GM19035 (cell line): ENCODE measurements at regions not wholly inside any gene's neighbourhood (a gene's known extent, or its start where the extent isn't known, plus 50 kb on each side); places are given as distances from the start of the nearest gene placed in this dataset.

ENCODE experiments used
- ATAC-seq: cut with Tn5 transposase; IDR thresholded peaks from one replicate; pipeline ENCODE4 v1.9.1; 2021; ENCODE audit not compliant: unreplicated experiment

DNA sequence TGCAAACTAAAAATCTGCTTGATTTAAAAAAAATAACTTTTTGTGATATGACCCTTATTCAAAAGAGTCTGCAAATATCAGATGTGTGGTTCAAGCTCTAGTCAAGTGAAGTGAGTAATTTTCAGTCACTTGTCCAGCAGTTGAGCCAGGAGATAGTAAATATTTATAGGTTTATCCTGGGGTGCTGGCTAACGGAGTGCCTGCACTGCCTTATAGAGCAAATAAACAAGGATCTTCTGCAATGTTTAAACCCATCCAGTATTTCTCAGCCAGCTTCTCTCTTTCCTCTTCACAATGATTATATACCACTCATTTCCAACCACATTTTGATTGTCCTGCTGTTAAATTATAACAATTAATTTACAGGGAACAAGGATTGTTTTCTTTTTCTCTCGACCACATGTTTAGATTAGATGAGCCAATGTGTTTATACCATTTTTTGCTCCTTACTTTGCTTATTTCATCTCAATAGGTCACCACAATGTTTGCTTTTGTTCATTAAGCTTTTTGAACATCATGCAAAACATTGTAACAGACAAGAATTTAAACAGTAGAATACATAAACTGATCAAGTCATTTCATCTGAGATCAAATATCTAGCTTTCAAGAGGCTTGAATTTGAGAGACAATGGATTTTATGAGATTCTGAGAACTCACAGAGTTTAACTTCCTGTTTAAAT lies 60.3 kb upstream of the GREM2 start:
- no peak for ATAC-seq

DNA sequence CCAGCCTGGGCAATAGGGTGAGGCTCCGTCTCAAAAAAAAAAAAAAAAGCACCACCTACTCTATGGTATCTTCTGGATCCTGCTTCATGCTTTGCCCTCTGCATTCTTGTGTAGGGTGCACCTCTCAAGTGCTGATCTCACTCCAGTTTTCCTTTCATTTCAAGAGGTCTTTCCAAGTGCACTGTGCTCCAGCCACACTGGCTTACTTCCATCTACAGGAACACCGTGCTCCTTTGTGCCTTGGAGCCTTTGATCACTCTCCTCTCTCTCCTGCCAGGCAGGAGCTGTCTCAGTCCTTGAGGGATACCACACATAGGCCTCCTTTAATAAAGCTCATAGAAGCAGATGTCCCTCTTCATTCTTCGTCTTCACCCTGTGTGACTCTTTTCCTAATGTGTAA lies 55.4 kb upstream of the GREM2 start:
- no peak for ATAC-seq

DNA sequence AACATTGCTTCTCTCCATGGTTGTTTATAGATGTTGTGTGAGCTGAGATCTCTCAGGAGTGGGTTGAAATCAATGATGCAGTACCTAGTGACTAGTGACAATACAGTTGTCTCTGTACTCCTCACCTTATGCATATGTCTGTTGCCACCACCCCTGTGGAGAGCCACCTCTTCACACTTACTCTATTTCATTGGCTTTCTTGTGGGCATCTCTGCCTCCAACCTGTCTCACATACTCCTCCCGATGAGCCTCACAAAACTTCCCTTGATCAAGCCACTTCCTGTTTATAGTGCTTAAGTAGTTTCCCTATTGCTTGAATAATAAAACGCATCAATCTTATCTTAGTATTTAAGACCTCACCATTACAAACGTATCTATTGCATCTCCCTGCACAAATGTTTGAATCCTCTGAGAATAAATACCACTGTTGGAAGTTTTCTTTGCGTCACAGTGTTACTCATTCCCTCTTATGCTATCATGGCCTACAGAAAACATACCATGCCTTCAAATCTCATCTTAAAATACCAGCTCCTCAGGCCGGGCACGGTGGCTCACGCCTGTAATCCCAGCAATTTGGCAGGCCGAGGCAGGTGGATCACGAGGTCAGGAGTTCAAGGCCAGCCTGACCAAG lies 54.7 kb upstream of the GREM2 start:
- no peak for ATAC-seq

GRCh38 chr1:240663169-240663879 lies 51.4 kb upstream of the GREM2 start:
- no peak for ATAC-seq
